Motor neuron (in vitro differentiated cells): ENCODE measurements at regions not wholly inside any gene's neighbourhood (a gene's known extent, or its start where the extent isn't known, plus 50 kb on each side); places are given as distances from the start of the nearest gene placed in this dataset.

ENCODE experiments used
- ATAC-seq, 8 experiments: fragments of 200-7000 bp; cut with Tn5 transposase; replicated peaks in 6 of 8; 2 replicates each; pipeline ENCODE4 v1.8.0; 2021; ENCODE audit warnings: mild to moderate bottlenecking in 8 of 8, moderate library complexity in 8 of 8
- H3K27ac ChIP-seq, 2 donors: fragments of 250-450 bp; sonication (Bioruptor Pico); 2 replicates each; pipeline ENCODE4 v1.9.0; 2021; ENCODE audit warnings: antibody characterized with exemption in 2 of 2, mild to moderate bottlenecking in 2 of 2, moderate library complexity in 1 of 2
- H3K4me1 ChIP-seq, 2 donors: fragments of 250-450 bp; sonication (Bioruptor Pico); replicated peaks in 1 of 2; 2 replicates each; pipeline ENCODE4 v1.6.1; 2021; ENCODE audit warnings: antibody characterized with exemption in 2 of 2, mild to moderate bottlenecking in 2 of 2, moderate library complexity in 1 of 2
- H3K4me3 ChIP-seq, 5 donors: fragments of 250-450 bp; sonication (Bioruptor Pico); 2 replicates each; pipeline ENCODE4 v1.9.0; 2021; ENCODE audit warnings: antibody characterized with exemption in 5 of 5, mild to moderate bottlenecking in 5 of 5, moderate library complexity in 4 of 5
- WGBS, 10 experiments: fragments of 450-650 bp; shearing (Covaris generic); methylation state at CpG; one replicate each; pipeline ENCODE4 v1.0.0; 2022; 5-methylcytosine and 5-hydroxymethylcytosine counted together
- in situ Hi-C, 9 experiments: fragments of 400-800 bp; cut with MboI; loops; one replicate each; pipeline ENCODE4 v1.15.0; 2021; ENCODE audit warnings: low sequenced_read_pairs in 9 of 9, low pct_unique_long_range_greater_than_20kb in 2 of 9; ENCODE audit not compliant: unreplicated experiment in 9 of 9

DNA sequence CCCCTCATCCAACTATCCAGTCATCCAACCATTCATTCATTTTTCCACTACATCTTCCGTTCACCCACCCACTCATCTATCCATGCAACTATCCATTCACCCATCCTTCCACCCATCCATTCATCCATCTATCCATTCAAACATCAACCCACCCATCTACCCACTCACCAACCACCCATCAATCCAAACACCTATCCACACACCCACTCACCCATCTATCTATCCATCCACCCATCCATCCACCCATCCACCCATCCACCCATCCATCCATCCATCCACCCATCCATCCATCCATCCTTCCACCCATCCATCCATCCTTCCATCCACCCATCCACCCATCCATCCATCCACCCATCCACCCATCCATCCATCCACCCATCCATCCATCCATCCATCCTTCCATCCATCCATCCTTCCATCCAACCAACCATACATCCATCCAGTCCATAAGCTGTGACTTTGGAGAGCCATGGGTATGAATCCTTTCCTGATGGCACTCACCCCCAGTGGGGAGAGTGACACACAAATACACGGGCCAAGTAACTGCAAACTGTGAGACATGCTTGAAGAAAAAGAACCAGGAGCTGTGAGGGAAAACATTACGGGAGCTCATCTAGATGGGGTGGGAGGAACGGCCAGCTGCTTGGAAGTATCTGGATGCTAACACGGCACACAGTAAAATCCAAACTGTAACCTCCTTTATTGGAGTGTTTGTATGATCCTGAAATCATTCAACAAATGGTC is 100.0 kb upstream of the TNRC6C start:
- in situ Hi-C loops = no loop called here
- H3K4me1 ChIP-seq = peaks cover 10 to 15% of the 10 kb centered on the region in 2 donors
- ATAC-seq = no peak
- H3K27ac ChIP-seq = no peak overlapping the region
- H3K4me3 ChIP-seq = no peak overlapping the region
- 0 to 100% (median 80%) methylated on average over 1 to 4 of the region's 5 CpGs; no CpG with 5 or more reads in 3 of the 10 experiments for WGBS, 10 experiments

DNA sequence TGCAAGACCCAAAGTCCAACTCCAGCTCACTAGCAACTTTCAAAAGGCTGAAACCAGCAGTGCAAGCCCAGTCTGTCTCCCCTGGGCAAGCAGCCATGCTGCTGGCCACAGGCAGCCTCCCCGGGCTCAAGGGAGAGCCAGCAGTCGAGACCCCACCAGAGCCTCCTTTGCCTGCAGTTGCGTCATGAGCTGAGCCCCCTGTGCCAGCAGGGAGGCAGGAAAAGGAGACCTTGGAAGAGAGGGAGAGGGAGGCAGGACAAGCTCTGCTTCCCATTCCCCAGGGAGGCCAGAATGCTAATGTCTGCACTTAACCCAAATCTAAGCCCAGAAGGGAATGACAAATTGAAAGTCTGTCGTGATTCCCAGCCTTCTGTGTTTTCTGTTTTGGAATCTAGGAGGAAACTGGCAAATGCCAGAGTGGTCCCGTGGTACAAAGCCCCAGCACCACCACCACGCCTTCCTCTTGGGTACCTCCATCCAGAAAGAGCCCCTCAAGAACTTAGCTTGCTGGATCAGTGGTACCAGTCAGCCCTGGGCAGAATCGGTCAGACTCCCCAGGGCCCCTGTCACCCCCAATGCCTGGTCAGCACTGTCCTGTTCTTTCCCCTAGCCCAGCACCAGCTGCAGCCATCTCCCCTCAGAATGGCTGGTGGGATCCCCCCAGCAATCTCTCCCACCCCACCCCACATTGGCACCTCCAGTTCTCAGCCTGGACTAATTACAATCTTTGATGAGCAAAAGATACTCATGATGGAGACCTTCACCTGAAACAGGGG is 99.3 kb upstream of the TNRC6C start:
- no peak overlapping the region for H3K4me3 ChIP-seq
- H3K27ac ChIP-seq = no peak overlapping the region
- ATAC-seq = no peak
- in situ Hi-C loops = no loop called here
- 37 to 80% (median 65%) methylated on average over 1 to 4 of the region's 7 CpGs; no CpG with 5 or more reads in 6 of the 10 experiments for WGBS, 10 experiments
- peaks cover 16 to 22% of the 10 kb centered on the region in 2 donors for H3K4me1 ChIP-seq

GRCh38 chr17:77861133-77861695 is 97.3 kb upstream of the TNRC6C start:
- no peak overlapping the region for H3K4me3 ChIP-seq
- peaks cover 34 to 40% of the 10 kb centered on the region in 2 donors for H3K4me1 ChIP-seq
- no peak for ATAC-seq
- H3K27ac ChIP-seq = no peak overlapping the region
- WGBS, 10 experiments = 13 to 100% (median 86%) methylated on average over 1 of the region's 1 CpG; no CpG with 5 or more reads in 1 of the 10 experiments
- in situ Hi-C loops = no loop called here

DNA sequence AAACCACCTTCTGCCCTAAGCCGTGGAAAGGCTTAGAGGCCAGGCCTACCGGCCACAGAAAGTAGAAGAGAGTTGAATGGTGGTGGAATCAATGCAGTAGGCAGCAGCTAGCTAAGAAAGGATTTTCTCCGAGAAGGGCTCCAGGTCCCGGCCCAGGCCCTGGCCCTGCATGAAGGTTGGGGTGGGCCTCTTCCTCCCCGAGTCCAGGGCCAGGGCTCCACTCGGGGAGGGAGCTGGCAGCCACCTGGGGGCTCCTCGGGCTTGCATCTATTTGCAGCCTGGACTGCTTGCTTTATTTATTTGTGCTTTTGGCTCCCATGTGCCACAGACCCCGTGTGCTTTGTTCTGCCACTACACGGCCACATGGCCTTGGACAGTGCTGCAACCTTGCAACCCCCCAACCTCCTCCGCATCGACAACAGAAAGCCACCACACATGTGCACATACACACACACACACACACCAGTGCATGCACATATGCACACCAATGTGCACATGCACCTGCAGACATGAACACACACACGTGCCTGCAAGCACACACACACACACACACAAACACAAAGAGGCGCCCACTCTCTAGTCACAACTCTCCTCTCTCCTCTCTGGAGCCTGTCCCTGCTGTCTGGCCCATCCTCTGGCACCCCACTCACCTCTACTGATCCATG is 96.4 kb upstream of the TNRC6C start:
- Histone ChIP-seq H3K27ac (no peak overlapping the region), H3K4me3 (no peak overlapping the region), H3K4me1 (peaks cover 26 to 31% of the 10 kb centered on the region in 2 donors)
- no peak for ATAC-seq
- in situ Hi-C loops = no loop called here
- WGBS, 10 experiments = 20 to 81% (median 63%) methylated on average over 1 to 6 of the region's 13 CpGs; no CpG with 5 or more reads in 5 of the 10 experiments

- WGBS, 10 experiments = 50 to 100% (median 80%) methylated on average over 1 to 7 of the region's 14 CpGs; no CpG with 5 or more reads in 1 of the 10 experiments
- Histone ChIP-seq H3K4me1 (peaks cover 24 to 27% of the 10 kb centered on the region in 2 donors), H3K4me3 (no peak overlapping the region), H3K27ac (no peak overlapping the region)
- in situ Hi-C loops = no loop called here
- no peak for ATAC-seq
These were observed 95.4 kb upstream of the TNRC6C start for GRCh38 chr17:77862890-77863813.

- in situ Hi-C loops = no loop called here
- ATAC-seq = peak; percentile 17 to 89 (median 50)
- Histone ChIP-seq H3K27ac (no peak overlapping the region), H3K4me3 (no peak overlapping the region), H3K4me1 (peaks cover 24 to 27% of the 10 kb centered on the region in 2 donors)
- 0 to 70% (median 30%) methylated on average over 1 to 4 of the region's 12 CpGs; no CpG with 5 or more reads in 5 of the 10 experiments for WGBS, 10 experiments
These were observed 94.7 kb upstream of the TNRC6C start for GRCh38 chr17:77863814-77864161.

- Histone ChIP-seq H3K27ac (peak overlapping the region; percentile 70 to 79), H3K4me1 (peaks cover 24 to 27% of the 10 kb centered on the region in 2 donors), H3K4me3 (no peak overlapping the region)
- in situ Hi-C loops = no loop called here
- no peak for ATAC-seq
- WGBS, 10 experiments = 67 to 100% (median 85%) methylated on average over 1 to 11 of the region's 21 CpGs; no CpG with 5 or more reads in 3 of the 10 experiments
These were observed 94.0 kb upstream of the TNRC6C start for GRCh38 chr17:77864234-77865111.

GRCh38 chr17:77865112-77865611 is 93.3 kb upstream of the TNRC6C start:
- ATAC-seq = peak in 7 of 8 experiments; percentile 40 to 83 (median 74)
- 36% methylated on average over 3 of the region's 22 CpGs; no CpG with 5 or more reads in 9 of the 10 experiments for WGBS, 10 experiments
- peaks cover 24 to 27% of the 10 kb centered on the region in 2 donors for H3K4me1 ChIP-seq
- no peak overlapping the region for H3K4me3 ChIP-seq
- in situ Hi-C loops = no loop called here
- H3K27ac ChIP-seq = peak overlapping the region; percentile 70 to 79

- in situ Hi-C loops = no loop called here
- no peak overlapping the region for H3K4me3 ChIP-seq
- peaks cover 24 to 27% of the 10 kb centered on the region in 2 donors for H3K4me1 ChIP-seq
- 0 to 100% (median 75%) methylated on average over 1 to 3 of the region's 3 CpGs; no CpG with 5 or more reads in 4 of the 10 experiments for WGBS, 10 experiments
- peak in 7 of 8 experiments; percentile 5 to 14 (median 7) for ATAC-seq
- H3K27ac ChIP-seq = peak overlapping the region; percentile 70 to 79
These were observed 92.8 kb upstream of the TNRC6C start for GRCh38 chr17:77865716-77866115.

GRCh38 chr17:77867308-77867781 is 91.2 kb upstream of the TNRC6C start:
- Histone ChIP-seq H3K4me3 (no peak overlapping the region), H3K27ac (no peak overlapping the region), H3K4me1 (peaks cover 27 to 29% of the 10 kb centered on the region in 2 donors)
- no peak for ATAC-seq
- WGBS, 10 experiments = 43 to 80% (median 58%) methylated on average over 1 to 3 of the region's 5 CpGs; no CpG with 5 or more reads in 3 of the 10 experiments
- in situ Hi-C loops = no loop called here
